ENCODE measurements at regions not wholly inside any gene's neighbourhood (a gene's known extent, or its start where the extent isn't known, plus 50 kb on each side); places are given as distances from the start of the nearest gene placed in this dataset.
"Not testable (repeated sequence)": the region's sequence is repeated elsewhere in the genome, so short reads cannot be mapped to it uniquely, and the experiment has no call there.

GRCh38 chr11:66789097-66789890, 53.9 kb upstream of the RCE1 start:
- peak overlapping the region; percentile 21 for H3K27ac ChIP-seq
- no peak for DNase-seq (ENCODE audit: low read depth, low spot score)

DNA sequence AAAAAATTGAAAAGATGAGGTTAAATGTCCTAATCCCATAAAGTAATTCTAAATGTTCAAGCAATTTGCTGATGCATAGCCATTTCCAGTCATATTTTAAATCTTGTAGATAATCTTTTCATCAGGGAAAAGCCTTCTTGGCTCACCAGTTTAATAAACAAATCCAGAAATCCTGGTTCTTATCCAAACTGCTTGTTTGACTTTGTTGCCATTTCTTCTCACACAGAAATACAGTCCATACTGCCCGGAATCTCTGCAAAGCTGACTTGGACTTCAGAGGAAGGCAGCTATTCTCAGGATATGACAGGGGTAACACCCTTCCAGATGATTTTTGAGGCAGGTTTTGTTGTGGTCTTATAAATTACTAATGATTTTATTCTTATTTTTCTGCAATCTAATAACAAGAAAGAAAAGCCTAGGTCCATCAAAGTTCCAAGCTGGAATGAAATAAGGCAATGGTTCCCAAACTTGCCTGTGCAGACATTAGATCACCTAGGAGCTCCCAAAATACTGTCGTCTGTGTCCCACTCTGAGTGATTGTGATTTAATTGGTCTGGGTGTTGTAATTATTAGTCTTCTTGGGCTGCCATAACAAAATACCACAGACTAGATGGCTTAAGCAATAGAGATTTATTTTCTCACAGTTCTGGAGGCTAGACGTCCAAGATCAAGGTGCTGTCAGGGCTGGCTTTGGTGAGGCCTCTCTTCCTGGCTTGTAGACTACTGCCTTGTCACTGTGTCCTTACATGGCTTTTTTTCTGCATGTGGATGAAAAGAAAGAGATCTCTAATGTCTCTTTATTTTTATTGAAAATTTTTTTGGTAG, 55.1 kb upstream of the RCE1 start:
- H3K27ac ChIP-seq, result no peak overlapping the region
- no peak for DNase-seq (ENCODE audit: low read depth, low spot score)

GRCh38 chr11:66784575-66784974, 55.6 kb upstream of the SPTBN2 start:
- no peak for DNase-seq (ENCODE audit: low read depth, low spot score)
- no peak overlapping the region for H3K27ac ChIP-seq

DNA sequence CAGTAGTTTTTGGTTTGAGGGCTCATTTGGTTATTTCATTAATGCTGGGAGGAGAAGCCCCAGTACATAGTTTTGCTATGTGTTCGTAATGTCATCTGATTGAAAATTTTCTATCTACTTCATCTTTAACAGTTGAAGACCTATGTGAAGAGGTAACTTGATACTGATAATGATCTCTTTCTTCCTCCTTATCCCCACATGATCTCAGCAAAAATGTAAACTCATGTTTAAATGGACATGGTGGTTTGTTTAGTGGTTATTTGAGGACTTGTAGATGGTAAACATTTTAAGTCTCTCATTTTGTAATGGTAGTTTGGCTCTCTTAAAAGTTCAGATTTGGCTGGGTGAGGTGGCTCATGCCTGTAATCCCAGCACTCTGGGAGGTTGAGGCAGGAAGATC, 53.7 kb upstream of the SPTBN2 start:
- no peak for DNase-seq (ENCODE audit: low read depth, low spot score)
- H3K27ac ChIP-seq, result no peak overlapping the region

- not testable (repeated sequence) for H3K27ac ChIP-seq; DNase-seq (ENCODE audit: low read depth, low spot score)
Observed at GRCh38 chr11:66779651-66780050, 50.6 kb upstream of the SPTBN2 start.
